ENCODE measurements at regions not wholly inside any gene's neighbourhood (a gene's known extent, or its start where the extent isn't known, plus 50 kb on each side); places are given as distances from the start of the nearest gene placed in this dataset.

DNA sequence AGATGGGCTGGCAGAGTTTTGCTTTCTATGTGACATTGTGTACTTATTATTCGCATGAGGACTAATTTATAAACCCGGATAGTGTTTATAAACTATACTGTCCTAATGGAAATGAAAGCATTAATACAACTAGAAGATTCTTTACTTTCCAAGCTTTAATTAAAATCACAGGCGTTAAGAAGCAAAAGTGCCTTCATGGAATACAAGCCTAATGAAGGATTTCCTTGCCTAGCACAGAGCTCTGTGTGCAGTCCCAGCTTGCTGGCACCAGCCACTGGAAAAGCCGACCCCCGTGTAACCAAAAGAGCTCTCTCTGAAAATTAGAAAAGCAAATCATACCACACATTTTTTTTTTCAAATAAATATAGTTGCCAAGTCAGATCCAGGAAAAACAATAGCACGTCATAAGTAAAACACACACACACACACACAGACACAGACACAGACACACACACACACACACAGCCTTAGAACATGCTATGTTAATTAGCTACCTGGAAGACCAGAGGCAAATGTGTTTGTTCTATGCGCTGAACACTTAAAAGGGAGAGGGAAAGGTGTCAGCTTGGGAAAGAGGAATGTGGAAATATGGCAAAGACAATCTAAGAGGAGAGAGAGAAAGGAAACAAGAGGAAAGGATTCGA is 1084.2 kb downstream of the TUSC7 start:
- TF ChIP-seq, protein P1, sequence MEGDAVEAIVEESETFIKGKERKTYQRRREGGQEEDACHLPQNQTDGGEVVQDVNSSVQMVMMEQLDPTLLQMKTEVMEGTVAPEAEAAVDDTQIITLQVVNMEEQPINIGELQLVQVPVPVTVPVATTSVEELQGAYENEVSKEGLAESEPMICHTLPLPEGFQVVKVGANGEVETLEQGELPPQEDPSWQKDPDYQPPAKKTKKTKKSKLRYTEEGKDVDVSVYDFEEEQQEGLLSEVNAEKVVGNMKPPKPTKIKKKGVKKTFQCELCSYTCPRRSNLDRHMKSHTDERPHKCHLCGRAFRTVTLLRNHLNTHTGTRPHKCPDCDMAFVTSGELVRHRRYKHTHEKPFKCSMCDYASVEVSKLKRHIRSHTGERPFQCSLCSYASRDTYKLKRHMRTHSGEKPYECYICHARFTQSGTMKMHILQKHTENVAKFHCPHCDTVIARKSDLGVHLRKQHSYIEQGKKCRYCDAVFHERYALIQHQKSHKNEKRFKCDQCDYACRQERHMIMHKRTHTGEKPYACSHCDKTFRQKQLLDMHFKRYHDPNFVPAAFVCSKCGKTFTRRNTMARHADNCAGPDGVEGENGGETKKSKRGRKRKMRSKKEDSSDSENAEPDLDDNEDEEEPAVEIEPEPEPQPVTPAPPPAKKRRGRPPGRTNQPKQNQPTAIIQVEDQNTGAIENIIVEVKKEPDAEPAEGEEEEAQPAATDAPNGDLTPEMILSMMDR (IDR thresholded peaks at IDR 0.05; ENCODE audit: borderline replicate concordance, extremely low read depth, low read length, poor library complexity, severe bottlenecking): no peak
- no peak for TF ChIP-seq EZH2 (IDR thresholded peaks at IDR 0.05; ENCODE audit: borderline replicate concordance, low read depth, low read length, severe bottlenecking)
